HFF-Myc (cell line): ENCODE measurements at regions not wholly inside any gene's neighbourhood (a gene's known extent, or its start where the extent isn't known, plus 50 kb on each side); places are given as distances from the start of the nearest gene placed in this dataset.

Experiments used
- DNase-seq: peaks from one replicate; pipeline ENCODE4 v3.0.0-alpha.2; 2011; ENCODE audit warnings: low read depth; ENCODE audit errors: extremely low read depth
- H3K4me3 ChIP-seq: replicated peaks from 2 replicates; pipeline ENCODE4 v1.5.1; 2011; ENCODE audit warnings: low read depth, mild to moderate bottlenecking, control low read depth, low read length
- CTCF ChIP-seq: IDR thresholded peaks from 2 replicates; pipeline ENCODE4 v1.5.1; 2012; ENCODE audit warnings: mild to moderate bottlenecking, low read depth, low read length, control low read depth; ENCODE audit errors: missing control alignments

DNA sequence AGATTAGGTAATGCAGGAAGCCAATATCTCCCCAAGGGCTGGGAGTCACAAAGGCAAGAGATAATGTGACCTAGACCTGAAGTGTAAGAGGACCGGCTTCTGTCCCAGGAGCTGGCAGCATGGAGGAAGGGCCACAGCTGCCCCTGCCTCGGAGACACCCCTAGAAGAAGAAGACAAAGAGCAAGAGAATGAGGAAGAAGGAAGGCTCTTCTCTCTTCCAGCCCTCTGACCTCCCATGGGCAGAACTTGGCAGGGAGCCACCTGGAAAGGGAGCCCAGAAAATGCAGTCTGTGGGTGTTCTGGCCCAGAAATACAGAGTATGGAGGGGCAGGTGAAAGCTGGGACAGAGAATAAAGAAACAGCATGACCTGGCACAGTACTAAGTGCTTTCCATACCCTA, 151.0 kb downstream of the C5orf15 start:
- no peak overlapping the region for H3K4me3 ChIP-seq
- TF ChIP-seq CTCF: no peak
- DNase-seq: no peak

DNA sequence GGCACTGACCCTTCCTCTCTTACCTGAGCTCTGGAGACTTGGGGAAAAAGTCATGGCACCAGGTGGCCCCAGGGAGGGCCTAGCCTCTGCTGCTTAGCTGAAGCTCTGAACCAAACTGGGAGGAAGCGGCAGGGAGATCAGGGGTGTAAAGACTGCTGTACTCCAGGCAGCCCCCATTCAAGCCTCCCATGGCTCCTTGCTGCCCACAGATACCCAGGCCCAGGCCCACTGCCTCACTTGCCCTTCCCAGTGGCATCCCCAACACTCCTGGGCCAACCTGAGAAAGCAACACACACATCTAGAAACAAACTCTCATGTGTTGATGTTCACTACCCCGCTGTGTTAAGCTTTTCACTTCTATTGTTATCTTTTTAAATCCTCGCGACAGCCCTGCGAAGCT, 151.6 kb downstream of the C5orf15 start:
- no peak overlapping the region for H3K4me3 ChIP-seq
- TF ChIP-seq CTCF: no peak
- no peak for DNase-seq

- no peak overlapping the region for H3K4me3 ChIP-seq
- no peak for DNase-seq
- no peak for TF ChIP-seq CTCF
Observed at GRCh38 chr5:133814152-133814551, 154.3 kb downstream of the C5orf15 start.

- H3K4me3 ChIP-seq: no peak overlapping the region
- no peak for DNase-seq
- no peak for TF ChIP-seq CTCF
Observed at GRCh38 chr5:133811168-133811567, 157.3 kb downstream of the C5orf15 start.

DNA sequence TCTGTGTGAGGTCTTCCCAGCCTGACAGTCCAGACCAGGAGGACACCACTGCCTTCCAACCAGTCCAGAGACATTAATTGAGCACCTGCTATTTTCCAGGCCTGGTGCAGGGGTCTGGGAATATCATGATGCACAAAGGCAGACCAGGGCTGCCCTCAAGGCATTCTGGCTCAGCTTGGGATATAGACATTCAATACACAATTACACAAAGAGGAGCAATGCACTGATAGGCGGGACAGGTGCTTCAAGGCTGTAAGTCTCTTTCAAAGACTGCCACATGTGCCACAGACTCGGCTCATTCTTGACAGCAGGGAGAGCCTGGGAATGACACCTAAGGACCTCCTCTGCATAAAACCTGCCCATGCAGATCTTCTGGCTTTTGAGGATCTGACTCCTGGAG, 158.6 kb downstream of the C5orf15 start:
- DNase-seq: no peak
- TF ChIP-seq CTCF: no peak
- no peak overlapping the region for H3K4me3 ChIP-seq

DNA sequence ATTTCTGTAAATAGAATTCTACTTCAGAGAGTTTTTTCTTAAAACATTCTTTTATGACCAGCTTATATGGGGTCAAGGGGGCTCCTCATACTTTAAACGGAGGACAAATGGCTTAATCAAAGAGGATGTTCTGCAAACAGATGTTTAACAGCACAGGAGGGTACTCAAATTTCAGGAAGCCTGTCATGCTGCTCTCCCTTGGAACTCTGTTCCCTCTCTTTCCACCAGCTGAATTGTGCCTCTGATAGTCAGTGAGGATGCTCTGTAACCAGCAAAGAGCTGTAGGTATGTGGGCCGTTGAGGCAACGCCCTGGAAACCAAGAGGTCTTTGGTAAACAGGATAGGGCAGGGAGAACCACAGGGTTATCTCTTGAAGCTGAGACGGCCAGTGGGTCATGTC, 161.1 kb downstream of the C5orf15 start:
- no peak for DNase-seq
- H3K4me3 ChIP-seq: no peak overlapping the region
- TF ChIP-seq CTCF: no peak

GRCh38 chr5:133806847-133807246, 161.6 kb downstream of the C5orf15 start:
- no peak for DNase-seq
- TF ChIP-seq CTCF: no peak
- no peak overlapping the region for H3K4me3 ChIP-seq
